Panc1 (cell line): ENCODE measurements at regions not wholly inside any gene's neighbourhood (a gene's known extent, or its start where the extent isn't known, plus 50 kb on each side); places are given as distances from the start of the nearest gene placed in this dataset.

Source experiments
- TCF7L2 ChIP-seq: IDR thresholded peaks from 2 replicates; pipeline ENCODE4 v1.6.1; 2011; ENCODE audit warnings: mild to moderate bottlenecking, low read depth, low read length, inconsistent platforms
- TF ChIP-seq, protein P1 (sequence below): fragments of 450-650 bp; IDR thresholded peaks from 2 replicates; pipeline ENCODE4 v1.5.1; 2017; ENCODE audit warnings: mild to moderate bottlenecking

DNA sequence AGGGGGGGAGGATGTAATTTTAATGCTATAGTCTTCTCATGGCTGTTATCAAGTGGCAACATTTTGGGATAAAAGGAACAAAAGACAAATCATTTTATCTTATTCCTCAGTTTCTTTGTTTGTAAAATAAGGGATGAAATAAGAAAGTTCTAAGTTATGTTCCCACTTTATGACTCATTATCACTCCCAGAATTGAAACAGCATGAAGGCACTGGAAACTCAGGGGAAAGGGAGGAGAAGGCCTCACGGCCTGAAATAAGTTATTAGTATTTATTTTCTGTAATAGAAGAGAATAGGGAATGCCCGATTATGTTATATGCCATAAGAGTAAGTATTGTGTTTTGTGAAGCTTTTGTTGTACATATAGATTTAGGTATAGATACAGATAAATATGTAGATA lies 85.0 kb upstream of the NAMPT start:
- TF ChIP-seq, protein P1, sequence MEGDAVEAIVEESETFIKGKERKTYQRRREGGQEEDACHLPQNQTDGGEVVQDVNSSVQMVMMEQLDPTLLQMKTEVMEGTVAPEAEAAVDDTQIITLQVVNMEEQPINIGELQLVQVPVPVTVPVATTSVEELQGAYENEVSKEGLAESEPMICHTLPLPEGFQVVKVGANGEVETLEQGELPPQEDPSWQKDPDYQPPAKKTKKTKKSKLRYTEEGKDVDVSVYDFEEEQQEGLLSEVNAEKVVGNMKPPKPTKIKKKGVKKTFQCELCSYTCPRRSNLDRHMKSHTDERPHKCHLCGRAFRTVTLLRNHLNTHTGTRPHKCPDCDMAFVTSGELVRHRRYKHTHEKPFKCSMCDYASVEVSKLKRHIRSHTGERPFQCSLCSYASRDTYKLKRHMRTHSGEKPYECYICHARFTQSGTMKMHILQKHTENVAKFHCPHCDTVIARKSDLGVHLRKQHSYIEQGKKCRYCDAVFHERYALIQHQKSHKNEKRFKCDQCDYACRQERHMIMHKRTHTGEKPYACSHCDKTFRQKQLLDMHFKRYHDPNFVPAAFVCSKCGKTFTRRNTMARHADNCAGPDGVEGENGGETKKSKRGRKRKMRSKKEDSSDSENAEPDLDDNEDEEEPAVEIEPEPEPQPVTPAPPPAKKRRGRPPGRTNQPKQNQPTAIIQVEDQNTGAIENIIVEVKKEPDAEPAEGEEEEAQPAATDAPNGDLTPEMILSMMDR: no peak
- TF ChIP-seq TCF7L2: no peak
